ENCODE measurements at regions not wholly inside any gene's neighbourhood (a gene's known extent, or its start where the extent isn't known, plus 50 kb on each side); places are given as distances from the start of the nearest gene placed in this dataset.

GRCh38 chr20:52321396-52321795 is 129.8 kb upstream of the ZFP64 start:
- H3K9me3 ChIP-seq (ENCODE audit: control insufficient read depth, low read length): no peaks in the 10 kb centered on the region
- DNase-seq: no peak
- no peaks in the 10 kb centered on the region for H3K36me3 ChIP-seq (ENCODE audit: control insufficient read depth, insufficient read depth, low read length)
- no peak overlapping the region for H3K27ac ChIP-seq (ENCODE audit: insufficient read depth, low read length, poor library complexity, severe bottlenecking)
- no peaks in the 10 kb centered on the region for H3K4me1 ChIP-seq (ENCODE audit: control insufficient read depth, insufficient read depth, low read length, poor library complexity, severe bottlenecking)
- no peaks in the 10 kb centered on the region for H3K27me3 ChIP-seq (replicated peaks; ENCODE audit: control insufficient read depth, insufficient read depth, low read length, poor library complexity, severe bottlenecking)
- H3K4me3 ChIP-seq (ENCODE audit: insufficient read depth, low read depth, low read length, poor library complexity, severe bottlenecking): no peak overlapping the region

GRCh38 chr20:52318651-52319050 is 127.1 kb upstream of the ZFP64 start:
- DNase-seq: no peak
- no peaks in the 10 kb centered on the region for H3K4me1 ChIP-seq (ENCODE audit: control insufficient read depth, insufficient read depth, low read length, poor library complexity, severe bottlenecking)
- H3K27me3 ChIP-seq (replicated peaks; ENCODE audit: control insufficient read depth, insufficient read depth, low read length, poor library complexity, severe bottlenecking): no peaks in the 10 kb centered on the region

GRCh38 chr20:52313341-52313963 is 121.9 kb upstream of the ZFP64 start:
- DNase-seq: no peak
- Histone ChIP-seq H3K27me3 (replicated peaks; ENCODE audit: control insufficient read depth, insufficient read depth, low read length, poor library complexity, severe bottlenecking) (no peaks in the 10 kb centered on the region), H3K9me3 (ENCODE audit: control insufficient read depth, low read length) (no peaks in the 10 kb centered on the region), H3K36me3 (ENCODE audit: control insufficient read depth, insufficient read depth, low read length) (no peaks in the 10 kb centered on the region), H3K4me1 (ENCODE audit: control insufficient read depth, insufficient read depth, low read length, poor library complexity, severe bottlenecking) (no peaks in the 10 kb centered on the region), H3K4me3 (ENCODE audit: insufficient read depth, low read depth, low read length, poor library complexity, severe bottlenecking) (no peak overlapping the region), H3K27ac (ENCODE audit: insufficient read depth, low read length, poor library complexity, severe bottlenecking) (no peak overlapping the region)

More at GRCh38 chr20:52318651-52319050, 127.1 kb upstream of the ZFP64 start:
- no peaks in the 10 kb centered on the region for H3K9me3 ChIP-seq (ENCODE audit: control insufficient read depth, low read length)
- no peak overlapping the region for H3K4me3 ChIP-seq (ENCODE audit: insufficient read depth, low read depth, low read length, poor library complexity, severe bottlenecking)
- H3K27ac ChIP-seq (ENCODE audit: insufficient read depth, low read length, poor library complexity, severe bottlenecking): no peak overlapping the region
- no peaks in the 10 kb centered on the region for H3K36me3 ChIP-seq (ENCODE audit: control insufficient read depth, insufficient read depth, low read length)

- Histone ChIP-seq H3K9me3 (ENCODE audit: control insufficient read depth, low read length) (no peaks in the 10 kb centered on the region), H3K4me1 (ENCODE audit: control insufficient read depth, insufficient read depth, low read length, poor library complexity, severe bottlenecking) (no peaks in the 10 kb centered on the region), H3K36me3 (ENCODE audit: control insufficient read depth, insufficient read depth, low read length) (no peaks in the 10 kb centered on the region), H3K27me3 (replicated peaks; ENCODE audit: control insufficient read depth, insufficient read depth, low read length, poor library complexity, severe bottlenecking) (no peaks in the 10 kb centered on the region), H3K4me3 (ENCODE audit: insufficient read depth, low read depth, low read length, poor library complexity, severe bottlenecking) (no peak overlapping the region), H3K27ac (ENCODE audit: insufficient read depth, low read length, poor library complexity, severe bottlenecking) (no peak overlapping the region)
- peak in 1 of 3 donors; percentile 9 for DNase-seq
Measured at GRCh38 chr20:52312132-52312729, 120.7 kb upstream of the ZFP64 start.

- no peaks in the 10 kb centered on the region for H3K27me3 ChIP-seq (replicated peaks; ENCODE audit: control insufficient read depth, insufficient read depth, low read length, poor library complexity, severe bottlenecking)
- H3K4me1 ChIP-seq (ENCODE audit: control insufficient read depth, insufficient read depth, low read length, poor library complexity, severe bottlenecking): no peaks in the 10 kb centered on the region
- H3K27ac ChIP-seq (ENCODE audit: insufficient read depth, low read length, poor library complexity, severe bottlenecking): no peak overlapping the region
- H3K9me3 ChIP-seq (ENCODE audit: control insufficient read depth, low read length): no peaks in the 10 kb centered on the region
- H3K36me3 ChIP-seq (ENCODE audit: control insufficient read depth, insufficient read depth, low read length): no peaks in the 10 kb centered on the region
- H3K4me3 ChIP-seq (ENCODE audit: insufficient read depth, low read depth, low read length, poor library complexity, severe bottlenecking): no peak overlapping the region
- DNase-seq: no peak
Measured at GRCh38 chr20:52311209-52311794, 119.7 kb upstream of the ZFP64 start.

- Histone ChIP-seq H3K27me3 (replicated peaks; ENCODE audit: control insufficient read depth, insufficient read depth, low read length, poor library complexity, severe bottlenecking) (no peaks in the 10 kb centered on the region), H3K9me3 (ENCODE audit: control insufficient read depth, low read length) (no peaks in the 10 kb centered on the region)
Measured at GRCh38 chr20:52309181-52309580, 117.6 kb upstream of the ZFP64 start.

GRCh38 chr20:52306477-52306876 is 114.9 kb upstream of the ZFP64 start:
- no peak overlapping the region for H3K4me3 ChIP-seq (ENCODE audit: insufficient read depth, low read depth, low read length, poor library complexity, severe bottlenecking)

More at GRCh38 chr20:52309181-52309580, 117.6 kb upstream of the ZFP64 start:
- Histone ChIP-seq H3K4me3 (ENCODE audit: insufficient read depth, low read depth, low read length, poor library complexity, severe bottlenecking) (no peak overlapping the region), H3K36me3 (ENCODE audit: control insufficient read depth, insufficient read depth, low read length) (no peaks in the 10 kb centered on the region), H3K27ac (ENCODE audit: insufficient read depth, low read length, poor library complexity, severe bottlenecking) (no peak overlapping the region), H3K4me1 (ENCODE audit: control insufficient read depth, insufficient read depth, low read length, poor library complexity, severe bottlenecking) (no peaks in the 10 kb centered on the region)
- no peak for DNase-seq

GRCh38 chr20:52305858-52306257 is 114.3 kb upstream of the ZFP64 start:
- DNase-seq: no peak
- H3K36me3 ChIP-seq (ENCODE audit: control insufficient read depth, insufficient read depth, low read length): no peaks in the 10 kb centered on the region
- H3K4me3 ChIP-seq (ENCODE audit: insufficient read depth, low read depth, low read length, poor library complexity, severe bottlenecking): no peak overlapping the region
- H3K27ac ChIP-seq (ENCODE audit: insufficient read depth, low read length, poor library complexity, severe bottlenecking): no peak overlapping the region
- H3K27me3 ChIP-seq (replicated peaks; ENCODE audit: control insufficient read depth, insufficient read depth, low read length, poor library complexity, severe bottlenecking): no peaks in the 10 kb centered on the region
- no peaks in the 10 kb centered on the region for H3K4me1 ChIP-seq (ENCODE audit: control insufficient read depth, insufficient read depth, low read length, poor library complexity, severe bottlenecking)
- no peaks in the 10 kb centered on the region for H3K9me3 ChIP-seq (ENCODE audit: control insufficient read depth, low read length)

More at GRCh38 chr20:52306477-52306876, 114.9 kb upstream of the ZFP64 start:
- Histone ChIP-seq H3K27me3 (replicated peaks; ENCODE audit: control insufficient read depth, insufficient read depth, low read length, poor library complexity, severe bottlenecking) (no peaks in the 10 kb centered on the region), H3K36me3 (ENCODE audit: control insufficient read depth, insufficient read depth, low read length) (no peaks in the 10 kb centered on the region), H3K9me3 (ENCODE audit: control insufficient read depth, low read length) (no peaks in the 10 kb centered on the region), H3K27ac (ENCODE audit: insufficient read depth, low read length, poor library complexity, severe bottlenecking) (no peak overlapping the region), H3K4me1 (ENCODE audit: control insufficient read depth, insufficient read depth, low read length, poor library complexity, severe bottlenecking) (no peaks in the 10 kb centered on the region)
- DNase-seq: no peak

GRCh38 chr20:52305024-52305645 is 113.6 kb upstream of the ZFP64 start:
- Histone ChIP-seq H3K4me3 (ENCODE audit: insufficient read depth, low read depth, low read length, poor library complexity, severe bottlenecking) (no peak overlapping the region), H3K27me3 (replicated peaks; ENCODE audit: control insufficient read depth, insufficient read depth, low read length, poor library complexity, severe bottlenecking) (no peaks in the 10 kb centered on the region), H3K4me1 (ENCODE audit: control insufficient read depth, insufficient read depth, low read length, poor library complexity, severe bottlenecking) (no peaks in the 10 kb centered on the region), H3K36me3 (ENCODE audit: control insufficient read depth, insufficient read depth, low read length) (no peaks in the 10 kb centered on the region), H3K9me3 (ENCODE audit: control insufficient read depth, low read length) (no peaks in the 10 kb centered on the region), H3K27ac (ENCODE audit: insufficient read depth, low read length, poor library complexity, severe bottlenecking) (no peak overlapping the region)
- no peak for DNase-seq
